RWPE2 (cell line): ENCODE measurements at regions not wholly inside any gene's neighbourhood (a gene's known extent, or its start where the extent isn't known, plus 50 kb on each side); places are given as distances from the start of the nearest gene placed in this dataset.

ENCODE experiments used
- ATAC-seq: fragments of 200-7000 bp; cut with Tn5 transposase; 3 replicates; pipeline ENCODE4 v1.9.1; 2021; ENCODE audit warnings: low read depth
- DNase-seq: peaks from one replicate; pipeline ENCODE4 v3.0.0-alpha.2; 2020; ENCODE audit warnings: low spot score
- H3K27ac ChIP-seq: fragments of 450-650 bp; 2 replicates; pipeline ENCODE4 v1.5.1; 2017; ENCODE audit warnings: mild to moderate bottlenecking; ENCODE audit not compliant: poor library complexity, severe bottlenecking
- H3K27me3 ChIP-seq: fragments of 250-450 bp; sonication (Bioruptor Pico); 2 replicates; pipeline ENCODE4 v1.5.1; 2021; ENCODE audit warnings: mild to moderate bottlenecking, moderate library complexity; ENCODE audit not compliant: insufficient read depth, poor library complexity, severe bottlenecking
- H3K36me3 ChIP-seq: fragments of 250-450 bp; sonication (Bioruptor Pico); 2 replicates; pipeline ENCODE4 v1.5.1; 2020; ENCODE audit warnings: low read depth, mild to moderate bottlenecking, moderate library complexity
- H3K4me1 ChIP-seq: fragments of 250-450 bp; sonication (Bioruptor Pico); 2 replicates; pipeline ENCODE4 v1.5.1; 2021; ENCODE audit warnings: mild to moderate bottlenecking, moderate library complexity; ENCODE audit not compliant: insufficient read depth, poor library complexity, severe bottlenecking
- H3K4me3 ChIP-seq: fragments of 250-450 bp; sonication (Bioruptor Pico); 2 replicates; pipeline ENCODE4 v1.5.1; 2021; ENCODE audit warnings: mild to moderate bottlenecking, moderate library complexity; ENCODE audit not compliant: severe bottlenecking
- H3K9me3 ChIP-seq: fragments of 250-450 bp; sonication (Bioruptor Pico); 2 replicates; pipeline ENCODE4 v1.5.1; 2021; ENCODE audit warnings: mild to moderate bottlenecking, moderate library complexity; ENCODE audit not compliant: severe bottlenecking
- CTCF ChIP-seq: fragments of 450-650 bp; IDR thresholded peaks from one replicate; pipeline ENCODE4 v1.5.1; 2017; ENCODE audit warnings: mild to moderate bottlenecking, moderate library complexity; ENCODE audit not compliant: poor library complexity, severe bottlenecking

- TF ChIP-seq CTCF: no peak
- Histone ChIP-seq H3K9me3 (no peaks in the 10 kb centered on the region), H3K36me3 (no peaks in the 10 kb centered on the region), H3K27ac (no peak overlapping the region), H3K4me3 (no peak overlapping the region), H3K4me1 (no peaks in the 10 kb centered on the region), H3K27me3 (no peaks in the 10 kb centered on the region)
- DNase-seq (no peak), ATAC-seq (no peak)
Measured at GRCh38 chr9:93387791-93388190, 63.7 kb upstream of the FAM120A start.

GRCh38 chr9:93390953-93391515 is 60.5 kb upstream of the FAM120A start:
- H3K27me3 ChIP-seq: peaks cover 4% of the 10 kb centered on the region
- H3K36me3 ChIP-seq: no peaks in the 10 kb centered on the region
- TF ChIP-seq CTCF: no peak
- H3K4me3 ChIP-seq: no peak overlapping the region
- no peak overlapping the region for H3K27ac ChIP-seq
- H3K4me1 ChIP-seq: no peaks in the 10 kb centered on the region
- no peaks in the 10 kb centered on the region for H3K9me3 ChIP-seq
- no peak for ATAC-seq
- no peak for DNase-seq

GRCh38 chr9:93391898-93392297 is 59.6 kb upstream of the FAM120A start:
- H3K9me3 ChIP-seq: no peaks in the 10 kb centered on the region
- peaks cover 4% of the 10 kb centered on the region for H3K27me3 ChIP-seq
- ATAC-seq (no peak), DNase-seq (no peak)
- no peak for TF ChIP-seq CTCF
- H3K36me3 ChIP-seq: no peaks in the 10 kb centered on the region
- H3K4me3 ChIP-seq: no peak overlapping the region
- no peak overlapping the region for H3K27ac ChIP-seq
- no peaks in the 10 kb centered on the region for H3K4me1 ChIP-seq

- Histone ChIP-seq H3K9me3 (no peaks in the 10 kb centered on the region), H3K36me3 (no peaks in the 10 kb centered on the region), H3K27me3 (peaks cover 4% of the 10 kb centered on the region), H3K4me3 (no peak overlapping the region), H3K4me1 (no peaks in the 10 kb centered on the region), H3K27ac (no peak overlapping the region)
- TF ChIP-seq CTCF: no peak
- ATAC-seq: no peak
- DNase-seq: no peak
Measured at GRCh38 chr9:93392974-93393373, 58.5 kb upstream of the FAM120A start.
